HL-60/S4 treated with phorbol 12-myristate 13-acetate at 8.2 ng/mL for 4 days and 3 days (cell line): ENCODE measurements at regions not wholly inside any gene's neighbourhood (a gene's known extent, or its start where the extent isn't known, plus 50 kb on each side); places are given as distances from the start of the nearest gene placed in this dataset.

Source experiments
- in situ Hi-C: fragments of 300-500 bp; cut with MboI; formaldehyde crosslinking; loops from 2 replicates; pipeline ENCODE4 v1.15.0; 2022; ENCODE audit warnings: low sequenced_read_pairs

DNA sequence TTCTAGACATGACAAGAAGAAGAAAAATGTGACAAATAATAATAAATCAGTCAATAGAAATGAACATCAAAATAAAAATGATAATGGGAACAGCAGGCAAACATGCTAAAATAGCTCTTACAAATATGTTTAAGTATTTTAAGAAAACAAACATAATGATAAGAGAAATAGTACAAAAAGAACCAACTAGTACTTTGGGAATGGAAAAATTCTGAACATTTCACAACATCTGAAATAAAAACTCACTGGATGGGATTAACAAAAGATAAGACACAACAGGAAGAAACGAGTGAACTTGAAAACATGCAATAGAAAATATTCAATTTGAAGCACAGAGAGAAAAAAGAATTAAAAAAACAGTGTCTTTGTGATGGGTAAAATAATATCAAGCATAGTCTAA lies 115.2 kb upstream of the TSPAN2 start:
- in situ Hi-C loops: no loop called here

- in situ Hi-C loops: no loop called here
Observed at GRCh38 chr1:115203287-115203686, 114.0 kb upstream of the TSPAN2 start.

DNA sequence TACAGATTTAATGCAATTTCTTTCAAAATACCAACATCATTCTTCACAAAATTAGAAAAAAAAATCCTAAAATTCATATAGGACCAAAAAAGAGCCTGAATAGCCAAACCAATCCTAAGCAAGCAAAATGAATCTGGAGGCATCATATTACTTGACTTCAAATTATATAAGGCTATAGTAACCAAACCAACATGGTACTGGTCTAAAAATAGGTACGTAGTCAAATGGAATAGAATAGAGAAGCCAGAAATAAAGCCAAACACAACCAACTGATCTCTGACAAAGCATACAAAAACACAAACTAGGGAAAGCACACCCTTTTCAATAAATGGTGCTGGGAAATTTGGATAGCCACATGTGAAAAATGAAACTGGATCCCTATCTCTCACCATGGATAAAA lies 112.3 kb upstream of the TSPAN2 start:
- in situ Hi-C loops: no loop called here

DNA sequence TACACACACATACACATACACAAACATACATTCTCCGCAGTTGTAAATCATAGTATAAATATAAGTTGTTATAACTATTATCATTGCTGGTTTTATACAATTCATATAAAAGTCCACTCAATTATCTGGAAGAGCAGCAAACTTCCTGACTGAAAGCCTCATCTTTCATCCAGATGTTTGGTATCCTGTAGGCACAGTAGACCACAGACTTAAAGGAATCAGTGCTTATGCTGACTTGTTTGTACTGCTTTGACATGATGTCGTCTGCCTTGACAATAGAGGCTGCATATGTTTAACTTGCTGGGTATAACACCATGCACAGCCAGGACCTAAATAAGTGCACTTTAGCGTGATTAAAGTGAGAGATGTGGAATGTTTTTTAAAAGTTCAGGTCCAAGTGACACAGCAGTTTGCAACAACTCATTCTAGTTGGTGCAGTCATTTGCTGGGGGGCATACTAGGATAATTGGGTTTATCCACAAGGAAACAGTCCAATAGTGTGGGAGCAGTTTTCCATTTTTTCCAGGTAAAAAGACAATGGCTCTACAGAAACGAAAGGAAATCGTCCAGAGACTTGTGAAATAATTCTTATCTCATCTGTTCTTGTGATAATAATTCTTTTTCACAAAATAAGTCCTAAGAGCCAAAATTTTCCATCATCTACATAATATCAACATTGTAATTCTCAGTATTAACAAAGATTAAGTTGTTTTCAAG lies 110.3 kb upstream of the TSPAN2 start:
- in situ Hi-C loops: no loop called here

GRCh38 chr1:115198938-115199337 lies 109.6 kb upstream of the TSPAN2 start:
- in situ Hi-C loops: no loop called here

DNA sequence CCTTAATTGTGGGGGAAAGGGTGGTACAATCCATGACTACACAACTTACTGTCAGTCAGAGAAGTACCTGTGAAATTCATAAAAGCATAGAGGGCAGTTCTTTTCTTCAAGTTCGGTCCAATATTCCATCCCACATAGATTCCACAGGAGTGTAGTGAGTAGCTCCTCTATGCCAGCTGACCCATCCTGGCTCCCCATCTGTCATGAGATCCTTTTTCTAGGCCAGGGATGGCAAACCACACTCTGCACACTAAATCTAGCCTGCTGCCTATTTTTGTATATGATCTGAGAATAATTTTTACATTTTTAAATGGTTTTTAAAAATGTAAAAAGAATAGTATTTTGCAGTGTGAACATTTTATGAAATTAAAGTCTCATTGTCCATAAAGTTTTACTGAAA lies 107.0 kb upstream of the TSPAN2 start:
- in situ Hi-C loops: no loop called here

DNA sequence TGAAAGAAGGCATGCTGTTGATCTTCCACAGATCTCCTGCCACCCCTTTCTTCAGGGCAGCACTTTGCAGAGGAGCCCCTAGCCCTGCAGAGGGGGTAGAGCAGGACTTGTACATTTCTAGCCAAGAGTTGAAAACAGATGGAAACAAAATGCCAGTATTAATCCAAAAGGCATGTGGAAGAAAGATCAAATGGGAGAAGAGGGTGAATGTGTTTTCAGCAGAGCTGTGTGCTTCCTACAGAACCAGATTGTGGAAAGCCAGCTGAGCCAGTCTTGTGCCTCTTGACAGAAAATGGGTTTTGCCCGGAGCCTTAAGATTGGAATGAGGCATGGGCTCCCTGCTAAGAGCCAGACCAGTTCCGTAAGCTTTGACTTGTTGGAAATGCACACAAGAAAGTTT lies 105.2 kb upstream of the TSPAN2 start:
- in situ Hi-C loops: no loop called here

GRCh38 chr1:115193046-115193828 lies 103.9 kb upstream of the TSPAN2 start:
- in situ Hi-C loops: no loop called here

DNA sequence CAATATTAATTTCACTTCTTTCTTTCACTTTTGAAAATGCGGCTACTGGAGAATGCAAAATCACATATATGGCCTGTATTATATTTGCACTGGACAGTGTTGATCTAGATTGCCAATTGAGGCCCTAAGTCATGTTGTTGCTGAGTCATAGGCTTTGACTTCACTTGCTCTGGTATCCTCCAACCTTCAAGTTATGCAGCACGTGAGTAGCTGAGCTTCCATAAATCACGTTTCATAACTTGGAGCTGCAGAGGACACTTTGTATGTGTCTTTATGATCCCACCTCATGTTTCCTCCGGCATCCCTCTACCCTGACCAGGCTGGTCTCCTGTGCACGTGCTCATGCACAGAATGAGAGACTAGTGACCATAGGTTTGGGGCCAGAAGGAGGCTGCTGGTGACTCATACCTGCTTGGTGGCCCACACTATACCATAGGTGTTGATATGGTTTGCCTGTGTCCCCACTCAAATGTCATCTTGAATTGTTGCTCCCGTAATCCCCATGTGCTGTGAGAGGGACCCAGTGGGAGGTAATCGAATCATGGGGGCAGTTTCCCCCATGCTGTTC lies 103.0 kb upstream of the TSPAN2 start:
- in situ Hi-C loops: no loop called here

DNA sequence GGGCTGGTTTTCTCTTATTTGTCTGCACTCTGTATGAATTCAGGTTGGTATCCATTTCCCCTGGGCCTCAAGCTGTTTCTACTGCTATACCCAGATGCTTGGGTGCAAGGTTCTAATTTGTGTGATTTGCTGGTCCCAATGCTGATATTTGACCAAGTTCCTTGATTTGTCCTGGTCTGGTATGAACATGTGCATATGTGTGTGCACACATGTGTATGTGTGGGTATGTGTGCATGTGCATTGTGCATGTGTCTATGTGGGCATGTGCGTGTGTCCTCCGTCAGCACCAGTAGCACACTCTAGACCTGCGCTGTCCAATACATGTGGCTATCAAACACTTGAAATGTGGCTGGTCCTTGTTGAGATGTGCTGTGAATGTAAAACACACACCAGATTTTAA lies 102.4 kb upstream of the TSPAN2 start:
- in situ Hi-C loops: no loop called here

GRCh38 chr1:115190540-115191170 lies 101.4 kb upstream of the TSPAN2 start:
- in situ Hi-C loops: no loop called here

DNA sequence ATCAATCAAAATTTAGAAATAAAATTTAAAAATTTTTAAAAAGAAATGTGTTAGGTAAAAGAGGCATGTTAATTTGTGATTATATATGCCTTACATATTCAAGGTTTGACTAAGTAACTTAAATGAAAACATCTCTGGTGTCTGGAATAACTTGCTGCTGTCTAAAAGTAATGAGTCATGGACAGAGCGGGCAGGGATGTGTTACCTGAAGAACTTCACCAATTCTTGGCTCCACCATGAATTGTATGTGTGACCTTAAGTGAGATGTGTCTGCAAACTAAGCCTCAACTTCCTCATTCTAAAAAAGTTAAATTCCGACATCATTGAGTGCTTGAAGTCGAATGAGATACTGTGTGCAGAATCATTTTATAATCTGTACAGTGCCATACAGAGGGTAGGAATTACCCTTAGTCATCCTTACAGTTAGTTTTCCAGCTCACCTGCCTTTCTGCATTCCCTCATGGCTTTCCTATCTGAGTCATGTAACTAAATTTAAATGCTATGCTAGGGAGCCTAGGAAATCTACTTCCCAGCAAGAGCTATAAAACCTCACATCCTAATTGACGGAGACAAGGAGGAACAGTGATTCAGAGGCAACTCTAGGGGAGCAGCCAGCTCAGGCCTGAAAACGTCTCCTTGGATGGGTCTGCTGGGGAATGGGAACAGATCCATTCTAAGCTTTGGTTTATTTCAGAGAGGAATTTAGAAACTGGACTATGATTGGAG lies 100.7 kb upstream of the TSPAN2 start:
- in situ Hi-C loops: no loop called here

GRCh38 chr1:115188680-115189395 lies 99.5 kb upstream of the TSPAN2 start:
- in situ Hi-C loops: no loop called here

DNA sequence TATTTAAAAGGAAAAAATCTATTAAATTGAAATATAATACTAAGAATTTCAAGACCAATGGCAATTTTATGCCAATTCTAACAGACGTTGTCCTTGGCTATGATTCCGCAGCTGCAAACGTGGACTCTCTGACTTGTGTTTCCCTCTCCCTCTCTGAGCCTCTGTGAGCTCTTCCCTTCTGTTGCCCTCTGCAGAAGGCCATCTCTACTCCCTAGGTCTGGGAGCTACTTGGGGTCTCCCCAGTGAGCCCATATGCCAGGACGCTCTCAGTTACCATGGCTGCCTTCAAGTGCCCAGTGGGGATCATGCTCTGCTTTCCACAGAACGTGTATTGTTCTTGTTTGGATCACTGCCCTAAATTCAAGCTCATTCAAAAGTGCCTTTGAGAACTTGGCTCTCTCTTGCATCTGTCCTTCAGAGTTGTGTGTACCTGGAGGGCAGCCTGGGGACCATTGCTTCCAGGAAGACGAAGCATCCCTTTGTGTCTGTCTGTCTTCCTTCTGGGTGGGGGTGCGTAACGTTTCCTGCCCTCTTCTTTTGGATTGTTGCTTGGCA lies 97.5 kb upstream of the TSPAN2 start:
- in situ Hi-C loops: no loop called here

DNA sequence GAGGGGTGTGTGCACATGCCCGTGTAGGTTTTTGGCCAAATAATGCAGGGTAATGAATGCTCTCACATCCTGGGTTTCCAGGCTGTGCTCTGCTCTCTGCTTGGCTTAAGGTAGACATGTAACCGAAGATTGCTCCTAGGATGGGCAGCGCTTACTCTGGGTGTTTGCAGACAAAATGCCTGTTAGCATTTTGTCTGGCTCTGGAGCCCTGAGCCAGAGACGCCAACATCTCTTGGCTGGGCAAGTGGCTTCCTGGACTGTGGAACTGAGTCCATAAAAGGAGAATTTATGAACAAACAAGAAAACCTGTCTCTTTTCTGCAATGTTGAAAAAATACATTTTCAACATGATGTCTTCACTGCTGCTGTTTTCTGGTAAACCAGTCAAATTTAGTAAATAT lies 96.0 kb upstream of the TSPAN2 start:
- in situ Hi-C loops: no loop called here

DNA sequence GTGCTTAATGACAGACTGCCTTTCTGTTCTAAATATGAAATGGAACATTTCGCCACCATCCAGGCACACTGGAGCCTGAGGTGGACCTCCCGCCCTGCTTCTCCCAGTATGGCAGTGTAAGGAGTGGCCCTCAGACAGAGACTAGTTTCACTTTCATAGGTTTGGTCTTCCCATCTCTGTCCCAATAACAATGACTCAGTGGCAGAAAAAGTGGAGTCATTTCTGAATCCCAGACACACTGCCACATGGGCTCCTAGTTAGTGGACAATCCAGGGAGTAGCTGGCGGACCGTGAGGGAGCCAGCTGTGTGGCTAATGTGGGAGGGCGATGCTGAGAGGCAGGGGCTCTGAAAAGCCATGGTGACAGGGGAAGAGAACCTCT lies 95.6 kb upstream of the TSPAN2 start:
- in situ Hi-C loops: no loop called here

DNA sequence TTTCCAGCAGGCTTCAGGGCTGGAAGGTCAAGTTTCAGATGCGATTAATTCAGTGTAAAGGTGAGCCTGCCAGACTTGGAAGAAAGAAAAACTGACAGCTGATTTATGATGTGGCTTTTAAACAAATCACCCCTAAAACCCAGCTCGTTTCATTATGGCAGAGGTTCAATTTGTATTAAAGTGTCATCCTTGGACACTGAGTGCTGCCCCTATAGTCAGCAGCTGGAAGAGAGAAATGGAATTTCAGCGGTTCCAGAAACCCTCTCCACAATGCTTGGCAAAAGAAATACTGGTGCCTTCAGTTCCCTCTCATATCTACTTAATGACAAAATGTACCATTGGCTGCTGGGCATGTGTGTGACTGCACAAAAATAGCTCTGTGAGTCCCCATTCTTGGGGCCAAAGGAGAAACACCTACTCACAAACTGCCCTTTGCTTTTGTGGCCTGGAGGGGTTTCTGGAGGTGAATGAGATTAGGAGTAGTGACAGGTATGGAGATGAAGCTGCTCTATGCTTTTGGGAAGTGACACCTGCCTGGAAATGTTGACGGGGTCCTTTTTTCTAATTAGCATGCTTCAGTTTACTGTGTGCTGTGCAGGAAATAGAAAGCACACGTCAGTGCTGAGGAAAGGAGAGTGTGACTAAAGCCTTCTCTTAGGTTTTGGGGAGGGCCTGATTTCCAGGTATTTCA lies 95.1 kb upstream of the TSPAN2 start:
- in situ Hi-C loops: no loop called here

DNA sequence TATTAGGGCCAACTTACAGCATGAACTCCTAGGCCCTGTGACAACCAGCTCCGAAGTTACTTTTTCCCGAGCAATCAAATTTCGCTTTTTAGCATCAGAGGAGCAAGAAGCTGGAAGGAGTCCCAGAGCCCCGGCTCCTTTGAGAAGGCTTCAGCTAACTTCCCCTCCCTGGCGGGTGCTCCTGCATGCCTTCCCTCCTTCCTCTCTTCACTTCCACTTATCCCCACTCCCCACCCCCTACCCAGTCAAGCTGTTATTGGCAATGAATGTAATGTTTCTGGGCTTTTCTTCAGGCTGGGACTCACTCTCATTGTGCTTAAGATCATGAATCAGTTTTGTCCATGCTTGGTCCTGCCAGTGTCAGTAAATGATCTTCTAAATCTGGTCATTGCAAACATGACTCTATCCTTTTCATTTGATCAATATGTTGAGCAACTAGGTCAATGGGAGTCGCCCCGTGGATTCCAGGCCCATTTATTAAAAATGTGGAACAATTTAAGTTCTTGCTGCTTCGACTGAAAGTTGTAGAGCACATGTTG lies 94.5 kb upstream of the TSPAN2 start:
- in situ Hi-C loops: no loop called here

DNA sequence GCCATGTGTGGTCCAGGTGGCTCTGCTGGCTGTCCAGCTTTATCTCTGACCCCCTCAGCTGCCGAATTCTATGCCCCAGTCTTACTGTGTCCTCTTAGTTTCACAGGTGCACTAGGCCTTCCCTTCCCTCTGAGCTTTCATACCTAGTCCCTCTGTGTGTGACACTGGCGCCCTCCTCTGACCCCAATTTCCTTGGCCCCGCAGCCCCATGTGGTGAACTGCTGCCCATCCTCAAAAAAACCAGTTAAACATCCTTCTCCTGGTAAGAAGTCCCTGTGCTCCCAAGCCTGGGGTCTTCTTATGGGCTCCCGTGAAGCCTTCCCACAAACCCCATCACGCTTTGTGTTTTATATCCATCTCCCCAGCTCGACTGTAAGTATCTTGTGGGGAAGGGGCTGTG lies 93.9 kb upstream of the TSPAN2 start:
- in situ Hi-C loops: no loop called here
